OCI-LY7 (cell line): ENCODE measurements at regions not wholly inside any gene's neighbourhood (a gene's known extent, or its start where the extent isn't known, plus 50 kb on each side); places are given as distances from the start of the nearest gene placed in this dataset.

Experiments
- CTCF ChIP-seq: fragments of 200-600 bp; sonication (generic); conservative IDR thresholded peaks from 2 replicates; pipeline ENCODE4 v1.5.1; 2014; ENCODE audit warnings: mild to moderate bottlenecking, antibody characterized with exemption, low read length, moderate library complexity, mixed read lengths
- EZH2phosphoT487 ChIP-seq: fragments of 200-600 bp; sonication (generic); IDR thresholded peaks from 2 replicates; pipeline ENCODE4 v1.6.1; 2018; ENCODE audit warnings: low read depth, borderline replicate concordance, mild to moderate bottlenecking, mixed run types, antibody characterized with exemption, low read length, moderate library complexity, mixed read lengths

GRCh38 chr1:199311478-199312262 lies 672.8 kb downstream of the PTPRC start:
- no peak for TF ChIP-seq CTCF
- TF ChIP-seq EZH2phosphoT487: no peak
